GM12878 (cell line): ENCODE measurements at regions not wholly inside any gene's neighbourhood (a gene's known extent, or its start where the extent isn't known, plus 50 kb on each side); places are given as distances from the start of the nearest gene placed in this dataset.
A peak's percentile ranks its signal among the peaks of the same experiment; 100 is the strongest.

ENCODE experiments used
- ATAC-seq: fragments of 200-7000 bp; cut with Tn5 transposase; 3 replicates; pipeline ENCODE4 v1.9.1; 2020; ENCODE audit warnings: mild to moderate bottlenecking, moderate library complexity
- BruUV-seq: library from RNA; stranded (reverse); fragments of 400-500 nt; replicated peaks from 2 replicates; lab custom pipeline; 2021; lab: Mats Ljungman, UMichigan
- CTCF ChIA-PET: fragments of 300-600 bp; sonication (Branson Sonifier 250); formaldehyde crosslinking; extraction: SDS; loops from one replicate; lab custom pipeline; 2021; ENCODE audit warnings: inconsistent platforms; lab: Yijun Ruan, JAX
- POLR2A ChIA-PET: fragments of 350-600 bp; formaldehyde crosslinking; extraction: SDS; loops from one replicate; lab custom pipeline; 2021; ENCODE audit warnings: inconsistent platforms; lab: Charles Lee
- RAD21 ChIA-PET: fragments of 300-600 bp; sonication (Branson Sonifier 250); formaldehyde crosslinking; loops from one replicate; lab custom pipeline; 2023; ENCODE audit warnings: antibody characterized with exemption; ENCODE audit not compliant: unreplicated experiment; lab: Charles Lee
- SMC1A ChIA-PET: fragments of 300-600 bp; sonication (Branson Sonifier 250); formaldehyde crosslinking; loops from one replicate; lab custom pipeline; 2023; ENCODE audit not compliant: unreplicated experiment, uncharacterized antibody; lab: Charles Lee
- DNase-seq: peaks from one replicate; pipeline ENCODE4 v3.0.0-alpha.2; 2011; ENCODE audit warnings: low read depth, low spot score
- FAIRE-seq: peaks from 3 replicates; lab custom pipeline; 2011; peaks lifted over from hg19 to GRCh38; lab: Jason Lieb, UNC
- H2AFZ ChIP-seq: 2 replicates; pipeline ENCODE4 v1.6.0; 2011; ENCODE audit warnings: low read depth, low read length, control low read depth; ENCODE audit not compliant: control insufficient read depth
- H3K27ac ChIP-seq: 2 replicates; pipeline ENCODE4 v1.5.1; 2011; ENCODE audit warnings: control low read depth; ENCODE audit not compliant: control insufficient read depth, insufficient read depth
- H3K27me3 ChIP-seq, 2 experiments: replicated peaks in 1 of 2; 2 replicates each; pipeline versions ENCODE4 v1.6.0 to v1.6.1; 2011; ENCODE audit warnings: low read length in 1 of 2; ENCODE audit not compliant: control insufficient read depth in 2 of 2, insufficient read depth in 2 of 2
- H3K36me3 ChIP-seq, 2 experiments: 2 replicates each; pipeline ENCODE4 v1.5.1; 2011; ENCODE audit warnings: low read length in 1 of 2; ENCODE audit not compliant: control insufficient read depth in 2 of 2, insufficient read depth in 2 of 2
- H3K4me1 ChIP-seq: 2 replicates; pipeline ENCODE4 v1.6.1; 2011; ENCODE audit warnings: mild to moderate bottlenecking, low read length, moderate library complexity, mixed read lengths; ENCODE audit not compliant: control insufficient read depth, insufficient read depth
- H3K4me2 ChIP-seq: 2 replicates; pipeline ENCODE4 v1.6.0; 2011; ENCODE audit warnings: control low read depth; ENCODE audit not compliant: control insufficient read depth, insufficient read depth
- H3K4me3 ChIP-seq: fragments of 200-600 bp; sonication (generic); 2 replicates; pipeline ENCODE4 v1.5.1; 2016
- H3K79me2 ChIP-seq: 2 replicates; pipeline ENCODE4 v1.6.0; 2011; ENCODE audit warnings: low read length; ENCODE audit not compliant: control insufficient read depth, insufficient read depth
- H3K9ac ChIP-seq: 2 replicates; pipeline ENCODE4 v1.8.0; 2011; ENCODE audit warnings: low read length, control low read depth, mixed read lengths; ENCODE audit not compliant: control insufficient read depth, insufficient read depth
- H3K9me3 ChIP-seq: replicated peaks from 3 replicates; pipeline ENCODE4 v1.5.1; 2011; ENCODE audit warnings: mild to moderate bottlenecking, low read length; ENCODE audit not compliant: control insufficient read depth, insufficient read depth
- H4K20me1 ChIP-seq: 2 replicates; pipeline ENCODE4 v1.6.0; 2011; ENCODE audit not compliant: control insufficient read depth, insufficient read depth
- BCL11A ChIP-seq: IDR thresholded peaks from 2 replicates; pipeline ENCODE4 v1.6.1; 2011; ENCODE audit warnings: low read depth, low read length
- E2F4 ChIP-seq: IDR thresholded peaks from 2 replicates; pipeline ENCODE4 v1.6.1; 2012; ENCODE audit warnings: low read depth, low read length, improper control_type of control experiment
- GATAD2B ChIP-seq: fragments of 450-650 bp; conservative IDR thresholded peaks from 2 replicates; pipeline ENCODE4 v1.6.1; 2017; ENCODE audit warnings: low read depth, mild to moderate bottlenecking, moderate library complexity
- IKZF1 ChIP-seq: fragments of 450-650 bp; conservative IDR thresholded peaks from 2 replicates; pipeline ENCODE4 v1.6.1; 2017; ENCODE audit warnings: antibody characterized with exemption, mild to moderate bottlenecking
- JUND ChIP-seq: IDR thresholded peaks from 2 replicates; pipeline ENCODE4 v1.6.1; 2012; ENCODE audit warnings: low read depth, mild to moderate bottlenecking, low read length, improper control_type of control experiment, moderate library complexity
- MEF2A ChIP-seq: IDR thresholded peaks from 2 replicates; pipeline ENCODE4 v1.6.1; 2011; ENCODE audit warnings: low read depth, mild to moderate bottlenecking, low read length, moderate library complexity; ENCODE audit not compliant: insufficient read depth
- MTA3 ChIP-seq: IDR thresholded peaks from 2 replicates; pipeline ENCODE4 v1.6.1; 2012; ENCODE audit warnings: low read length, inconsistent platforms, borderline replicate concordance
- MYB ChIP-seq: fragments of 150-350 bp; IDR thresholded peaks from 2 replicates; pipeline ENCODE4 v1.6.1; 2014; ENCODE audit warnings: mild to moderate bottlenecking, low read depth, low read length, borderline replicate concordance
- NBN ChIP-seq: fragments of 450-650 bp; IDR thresholded peaks from 2 replicates; pipeline ENCODE4 v1.6.1; 2016
- PAX8 ChIP-seq: fragments of 450-650 bp; IDR thresholded peaks from 2 replicates; pipeline ENCODE4 v1.6.1; 2017; ENCODE audit warnings: mild to moderate bottlenecking, moderate library complexity
- RCOR1 ChIP-seq: conservative IDR thresholded peaks from 2 replicates; pipeline ENCODE4 v1.6.1; 2012; ENCODE audit warnings: low read depth, low read length, improper control_type of control experiment
- TCF12 ChIP-seq: IDR thresholded peaks from 2 replicates; pipeline ENCODE4 v1.6.1; 2011; ENCODE audit warnings: low read depth, mild to moderate bottlenecking, low read length
- USF1 ChIP-seq: IDR thresholded peaks from 2 replicates; pipeline ENCODE4 v1.6.1; 2011; ENCODE audit warnings: borderline replicate concordance, low read depth, mild to moderate bottlenecking, moderate library complexity, mixed read lengths, low read length; ENCODE audit not compliant: insufficient read depth; ENCODE audit errors: extremely low read length
- ZNF217 ChIP-seq: fragments of 450-650 bp; IDR thresholded peaks from 2 replicates; pipeline ENCODE4 v1.6.1; 2017; ENCODE audit warnings: antibody characterized with exemption, mild to moderate bottlenecking
- WGBS: methylation state at CpG from one replicate; pipeline ENCODE4 v1.1.6; 2016; ENCODE audit warnings: low lambda C conversion rate; ENCODE audit not compliant: insufficient replicate concordance, insufficient coverage; ENCODE audit errors: missing lambda C conversion rate; 5-methylcytosine and 5-hydroxymethylcytosine counted together
- in situ Hi-C: fragments of 300-500 bp; cut with MboI; formaldehyde crosslinking; loops from 9 replicates; pipeline ENCODE4 v1.14.3; 2018; ENCODE audit warnings: mixed read lengths
- intact Hi-C: fragments of 100-400 bp; cut with micrococcal nuclease; formaldehyde crosslinking; loops from one replicate; pipeline ENCODE4 v1.14.2; 2022; ENCODE audit not compliant: unreplicated experiment

DNA sequence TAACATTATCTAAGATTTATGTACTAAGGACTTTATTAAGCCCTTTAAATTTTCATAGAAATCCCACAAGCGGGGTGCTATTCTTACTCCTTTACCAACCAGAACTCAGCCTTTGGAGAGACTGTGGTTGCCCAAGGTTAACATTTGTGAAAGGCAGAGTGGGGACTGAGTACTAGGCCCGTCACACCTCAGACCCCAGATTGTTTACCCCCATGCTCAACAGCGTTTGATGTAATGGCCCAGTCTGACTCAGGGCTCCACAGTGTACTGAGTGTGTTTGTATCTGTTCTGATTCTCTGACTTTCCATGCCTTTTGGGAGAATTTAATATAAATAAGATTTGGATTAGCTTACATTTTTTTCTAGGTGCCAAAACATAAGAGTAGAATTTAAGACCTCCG, 110.0 kb downstream of the GAS1 start:
- TF ChIP-seq BCL11A (no peak), USF1 (no peak), PAX8 (no peak), TCF12 (no peak), NBN (no peak), JUND (no peak), RCOR1 (no peak), MTA3 (no peak), MYB (no peak), IKZF1 (no peak), E2F4 (no peak), GATAD2B (no peak), MEF2A (no peak), ZNF217 (no peak)
- 11% methylated on average over 4 of the region's 4 CpGs for WGBS

More for the DNA sequence above, 110.0 kb downstream of the GAS1 start:
- no TSS peak for BruUV-seq
- no peaks in the 10 kb centered on the region for H3K9me3 ChIP-seq
- no peak overlapping the region for H3K9ac ChIP-seq
- ChIA-PET POLR2A (no interaction called here), RAD21 (interaction anchor here (0.8 kb wide), 1 partner anchor 31 kb away, joined by 3 read pairs; no protein-coding TSS in a partner anchor), SMC1A (no interaction called here), CTCF (no interaction called here)
- FAIRE-seq (no peak), DNase-seq (no peak), ATAC-seq (peak; percentile 71)
- no peaks in the 10 kb centered on the region for H3K36me3 ChIP-seq
- H3K4me3 ChIP-seq, result no peak overlapping the region
- no peak overlapping the region for H3K27ac ChIP-seq
- no peak overlapping the region for H2AFZ ChIP-seq
- H3K4me2 ChIP-seq, result no peak overlapping the region
- H3K4me1 ChIP-seq, result no peaks in the 10 kb centered on the region
- H4K20me1 ChIP-seq, result no peaks in the 10 kb centered on the region
- H3K79me2 ChIP-seq, result no peaks in the 10 kb centered on the region
- H3K27me3 ChIP-seq, result no peaks in the 10 kb centered on the region
- in situ Hi-C loops (no loop called here), intact Hi-C loops (no loop called here)
